HEK293 (cell line): ENCODE measurements at regions not wholly inside any gene's neighbourhood (a gene's known extent, or its start where the extent isn't known, plus 50 kb on each side); places are given as distances from the start of the nearest gene placed in this dataset.

ENCODE experiments used
- BCL11B ChIP-seq: fragments of 450-650 bp; formaldehyde crosslinking; IDR thresholded peaks from 2 replicates; pipeline ENCODE4 v1.5.1; 2016; ENCODE audit warnings: low read depth, missing biosample characterization, missing genetic modification characterization
- GLIS2 ChIP-seq: fragments of 450-650 bp; formaldehyde crosslinking; IDR thresholded peaks from 2 replicates; pipeline ENCODE4 v1.5.1; 2016; ENCODE audit warnings: missing biosample characterization, missing genetic modification characterization
- KLF8 ChIP-seq: fragments of 450-650 bp; formaldehyde crosslinking; IDR thresholded peaks from 2 replicates; pipeline ENCODE4 v1.5.1; 2016; ENCODE audit warnings: missing biosample characterization, missing genetic modification characterization
- PRDM1 ChIP-seq: fragments of 450-650 bp; formaldehyde crosslinking; IDR thresholded peaks from 2 replicates; pipeline ENCODE4; 2016; ENCODE audit warnings: missing biosample characterization, missing genetic modification characterization
- PRDM2 ChIP-seq: fragments of 450-650 bp; formaldehyde crosslinking; IDR thresholded peaks from 2 replicates; pipeline ENCODE4 v1.5.1; 2016; ENCODE audit warnings: missing biosample characterization, missing genetic modification characterization, borderline replicate concordance
- SCRT2 ChIP-seq: fragments of 450-650 bp; formaldehyde crosslinking; IDR thresholded peaks from 2 replicates; pipeline ENCODE4 v1.5.1; 2016; ENCODE audit warnings: missing biosample characterization, missing genetic modification characterization
- TCF7L2 ChIP-seq: IDR thresholded peaks from 2 replicates; pipeline ENCODE4 v1.6.1; 2011; ENCODE audit warnings: low read depth, mild to moderate bottlenecking, inconsistent platforms, low read length, moderate library complexity, borderline replicate concordance
- TSHZ1 ChIP-seq: fragments of 450-650 bp; formaldehyde crosslinking; IDR thresholded peaks from 2 replicates; pipeline ENCODE4 v1.5.1; 2016; ENCODE audit warnings: missing biosample characterization, missing genetic modification characterization, borderline replicate concordance
- WT1 ChIP-seq: fragments of 450-650 bp; formaldehyde crosslinking; IDR thresholded peaks from 2 replicates; pipeline ENCODE4 v1.5.1; 2016; ENCODE audit warnings: missing biosample characterization, missing genetic modification characterization
- ZBTB48 ChIP-seq: fragments of 450-650 bp; formaldehyde crosslinking; IDR thresholded peaks from 2 replicates; pipeline ENCODE4 v1.5.1; 2016; ENCODE audit warnings: missing biosample characterization, missing genetic modification characterization
- ZFP69B ChIP-seq: fragments of 450-650 bp; formaldehyde crosslinking; IDR thresholded peaks from 2 replicates; pipeline ENCODE4 v1.5.1; 2016; ENCODE audit warnings: missing biosample characterization, missing genetic modification characterization
- ZNF121 ChIP-seq: fragments of 450-650 bp; formaldehyde crosslinking; IDR thresholded peaks from 2 replicates; pipeline ENCODE4 v1.5.1; 2016; ENCODE audit warnings: missing biosample characterization, missing genetic modification characterization
- ZNF133 ChIP-seq: fragments of 450-650 bp; formaldehyde crosslinking; IDR thresholded peaks from 2 replicates; pipeline ENCODE4 v1.5.1; 2016; ENCODE audit warnings: missing biosample characterization, missing genetic modification characterization
- ZNF16 ChIP-seq: fragments of 450-650 bp; formaldehyde crosslinking; IDR thresholded peaks from 2 replicates; pipeline ENCODE4 v1.5.1; 2016; ENCODE audit warnings: low read depth, missing biosample characterization, missing genetic modification characterization
- ZNF169 ChIP-seq: fragments of 450-650 bp; formaldehyde crosslinking; IDR thresholded peaks from 2 replicates; pipeline ENCODE4 v1.5.1; 2016; ENCODE audit warnings: missing biosample characterization, missing genetic modification characterization
- ZNF223 ChIP-seq: fragments of 450-650 bp; formaldehyde crosslinking; IDR thresholded peaks from 2 replicates; pipeline ENCODE4 v1.5.1; 2016; ENCODE audit warnings: missing biosample characterization, missing genetic modification characterization
- ZNF266 ChIP-seq: fragments of 450-650 bp; formaldehyde crosslinking; IDR thresholded peaks from 2 replicates; pipeline ENCODE4 v1.5.1; 2016; ENCODE audit warnings: missing biosample characterization, missing genetic modification characterization, low read depth
- ZNF274 ChIP-seq, 2 experiments: fragments of 200-500 bp in 1 of 2; fragments of 450-650 bp in 1 of 2; sonication (Bioruptor generic) in 1 of 2; formaldehyde crosslinking in 1 of 2; IDR thresholded peaks; 2 replicates each; pipeline versions ENCODE4 v1.5.1 to v1.6.1; 2014 to 2016; ENCODE audit warnings: borderline replicate concordance in 1 of 2, inconsistent platforms in 1 of 2, low read length in 1 of 2, missing biosample characterization in 1 of 2, missing genetic modification characterization in 1 of 2
- ZNF366 ChIP-seq: fragments of 450-650 bp; formaldehyde crosslinking; conservative IDR thresholded peaks from 2 replicates; pipeline ENCODE4 v1.5.1; 2016; ENCODE audit warnings: missing biosample characterization, missing genetic modification characterization
- ZNF624 ChIP-seq: fragments of 450-650 bp; formaldehyde crosslinking; IDR thresholded peaks from 2 replicates; pipeline ENCODE4 v1.5.1; 2017; ENCODE audit warnings: missing biosample characterization, missing genetic modification characterization
- ZNF626 ChIP-seq: fragments of 450-650 bp; sonication (Bioruptor Pico); formaldehyde crosslinking; IDR thresholded peaks from 2 replicates; pipeline ENCODE4 v1.5.1; 2018; ENCODE audit warnings: missing biosample characterization, missing genetic modification characterization, inconsistent platforms
- ZNF768 ChIP-seq: fragments of 450-650 bp; formaldehyde crosslinking; IDR thresholded peaks from 2 replicates; pipeline ENCODE4 v1.5.1; 2018; ENCODE audit warnings: missing biosample characterization, mild to moderate bottlenecking, missing genetic modification characterization
- ZNF776 ChIP-seq: fragments of 450-650 bp; formaldehyde crosslinking; IDR thresholded peaks from 2 replicates; pipeline ENCODE4 v1.5.0; 2017; ENCODE audit warnings: missing biosample characterization, missing genetic modification characterization, borderline replicate concordance
- ZNF777 ChIP-seq: fragments of 450-650 bp; formaldehyde crosslinking; IDR thresholded peaks from 2 replicates; pipeline ENCODE4 v1.5.1; 2017; ENCODE audit warnings: missing biosample characterization, missing genetic modification characterization, borderline replicate concordance
- ZSCAN16 ChIP-seq: fragments of 450-650 bp; formaldehyde crosslinking; IDR thresholded peaks from 2 replicates; pipeline ENCODE4 v1.5.1; 2016; ENCODE audit warnings: missing biosample characterization, missing genetic modification characterization
- TF ChIP-seq, protein P1 (sequence below): fragments of 450-650 bp; formaldehyde crosslinking; IDR thresholded peaks from 2 replicates; pipeline ENCODE4 v1.5.1; 2016; ENCODE audit warnings: missing biosample characterization, missing genetic modification characterization
- TF ChIP-seq, protein P2 (sequence below): fragments of 450-650 bp; formaldehyde crosslinking; IDR thresholded peaks from 2 replicates; pipeline ENCODE4 v1.5.1; 2017; ENCODE audit warnings: missing biosample characterization, missing genetic modification characterization

DNA sequence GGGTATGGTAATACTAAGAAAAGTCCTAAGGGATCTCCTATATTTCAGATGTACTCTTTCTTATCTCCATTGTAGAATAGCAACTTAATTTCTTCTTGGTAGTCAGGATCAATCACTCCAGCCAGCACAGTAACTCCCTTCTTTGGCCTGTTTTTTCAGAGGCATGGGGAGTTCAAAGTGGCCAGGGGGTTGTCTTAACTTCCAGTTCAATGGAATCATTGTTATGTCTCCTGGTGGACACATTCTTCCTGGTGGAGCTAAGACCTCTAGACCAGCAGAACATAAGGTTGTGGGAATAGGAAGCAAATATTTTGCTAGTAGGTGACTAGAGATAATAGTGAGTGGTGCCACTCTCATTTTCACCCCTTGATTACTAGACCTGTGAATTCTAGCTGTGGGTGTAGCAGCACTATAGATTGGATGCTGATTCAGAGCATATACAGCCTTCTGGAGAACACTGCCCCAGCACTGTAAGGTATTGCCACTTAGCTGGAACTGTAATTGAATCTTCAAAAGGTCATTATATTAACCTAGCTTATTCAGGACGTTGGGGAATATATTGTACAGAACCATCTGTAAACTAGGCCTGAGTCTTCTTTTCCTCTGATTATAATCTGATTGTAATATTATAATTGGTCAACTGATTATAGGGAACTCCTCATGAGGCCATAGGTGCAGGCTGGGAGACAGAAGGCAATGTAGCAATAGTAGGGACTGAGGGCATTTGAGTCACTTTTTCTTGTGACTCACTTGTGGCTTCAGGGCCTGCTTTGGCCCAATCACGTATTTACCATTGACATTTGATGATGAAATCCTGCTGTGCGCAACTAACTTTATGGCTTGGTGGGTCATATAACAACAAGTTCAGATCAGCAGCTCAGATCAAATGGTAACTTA lies 60.2 kb upstream of the ATP2B1 start (continued):
- TF ChIP-seq SCRT2 (tag by site-specific recombination) (peak; percentile 96), TCF7L2 (no peak), ZFP69B (tag by site-specific recombination) (peak; percentile 68; the same call in 1 of the 2 replicates), ZNF266 (no peak), TSHZ1 (tag by site-specific recombination) (peak; percentile 97), ZNF366 (tag by site-specific recombination) (peak; percentile 76), ZBTB48 (tag by site-specific recombination) (no peak), ZNF776 (tag by site-specific recombination) (no peak), ZNF16 (tag by site-specific recombination) (no peak), ZSCAN16 (no peak), WT1 (0 out of 2 replicates have a peak, but pooled peaks have one; percentile 32), GLIS2 (tag by site-specific recombination) (no peak), ZNF624 (tag by site-specific recombination) (no peak), ZNF768 (tag by site-specific recombination) (no peak), ZNF223 (tag by site-specific recombination) (no peak), KLF8 (tag by site-specific recombination) (peak; percentile 87), BCL11B (tag by site-specific recombination) (no peak), PRDM2 (tag by site-specific recombination) (no peak), ZNF169 (tag by site-specific recombination) (no peak), PRDM1 (tag by site-specific recombination) (peak; percentile 58), ZNF133 (no peak), ZNF626 (no peak), ZNF777 (tag by site-specific recombination) (no peak), ZNF121 (tag by site-specific recombination) (no peak), ZNF274 (IDR thresholded peaks at IDR 0.05; ENCODE audit: low read length) (no peak), ZNF274 (tag by site-specific recombination; IDR thresholded peaks at IDR 0.05; ENCODE audit: borderline replicate concordance) (no peak)
- TF ChIP-seq, protein P1, sequence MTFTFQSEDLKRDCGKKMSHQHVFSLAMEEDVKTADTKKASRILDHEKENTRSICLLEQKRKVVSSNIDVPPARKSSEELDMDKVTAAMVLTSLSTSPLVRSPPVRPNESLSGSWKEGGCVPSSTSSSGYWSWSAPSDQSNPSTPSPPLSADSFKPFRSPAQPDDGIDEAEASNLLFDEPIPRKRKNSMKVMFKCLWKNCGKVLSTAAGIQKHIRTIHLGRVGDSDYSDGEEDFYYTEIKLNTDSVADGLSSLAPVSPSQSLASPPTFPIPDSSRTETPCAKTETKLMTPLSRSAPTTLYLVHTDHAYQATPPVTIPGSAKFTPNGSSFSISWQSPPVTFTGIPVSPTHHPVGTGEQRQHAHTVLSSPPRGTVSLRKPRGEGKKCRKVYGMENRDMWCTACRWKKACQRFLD (tag by site-specific recombination) = no peak
- TF ChIP-seq, protein P2, sequence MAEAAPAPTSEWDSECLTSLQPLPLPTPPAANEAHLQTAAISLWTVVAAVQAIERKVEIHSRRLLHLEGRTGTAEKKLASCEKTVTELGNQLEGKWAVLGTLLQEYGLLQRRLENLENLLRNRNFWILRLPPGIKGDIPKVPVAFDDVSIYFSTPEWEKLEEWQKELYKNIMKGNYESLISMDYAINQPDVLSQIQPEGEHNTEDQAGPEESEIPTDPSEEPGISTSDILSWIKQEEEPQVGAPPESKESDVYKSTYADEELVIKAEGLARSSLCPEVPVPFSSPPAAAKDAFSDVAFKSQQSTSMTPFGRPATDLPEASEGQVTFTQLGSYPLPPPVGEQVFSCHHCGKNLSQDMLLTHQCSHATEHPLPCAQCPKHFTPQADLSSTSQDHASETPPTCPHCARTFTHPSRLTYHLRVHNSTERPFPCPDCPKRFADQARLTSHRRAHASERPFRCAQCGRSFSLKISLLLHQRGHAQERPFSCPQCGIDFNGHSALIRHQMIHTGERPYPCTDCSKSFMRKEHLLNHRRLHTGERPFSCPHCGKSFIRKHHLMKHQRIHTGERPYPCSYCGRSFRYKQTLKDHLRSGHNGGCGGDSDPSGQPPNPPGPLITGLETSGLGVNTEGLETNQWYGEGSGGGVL = peak; percentile 20; the same call in 1 of the 2 replicates
